Renal cortex interstitium (tissue), 11 donors: ENCODE measurements at regions not wholly inside any gene's neighbourhood (a gene's known extent, or its start where the extent isn't known, plus 50 kb on each side); places are given as distances from the start of the nearest gene placed in this dataset.
"Not testable (repeated sequence)": the region's sequence is repeated elsewhere in the genome, so short reads cannot be mapped to it uniquely, and the experiment has no call there.

ENCODE experiments used
- DNase-seq, 11 donors: peaks; one replicate each; pipeline ENCODE4 v3.0.0-alpha.2; 2013; ENCODE audit warnings: low read depth in 9 of 11, low spot score in 4 of 11; ENCODE audit errors: extremely low read depth in 1 of 11

GRCh38 chr10:86579883-86580520, 58.4 kb upstream of the WAPL start:
- no peak for DNase-seq

GRCh38 chr10:86580521-86580891, 58.9 kb upstream of the WAPL start:
- no peak for DNase-seq

- DNase-seq, result no peak
These were observed 62.4 kb upstream of the WAPL start for GRCh38 chr10:86583983-86584382.

GRCh38 chr10:86585037-86585929, 63.7 kb upstream of the WAPL start:
- peak; percentile 29 to 58 (median 44) for DNase-seq

GRCh38 chr10:86586516-86586915, 64.9 kb upstream of the WAPL start:
- no peak for DNase-seq

- not testable (repeated sequence) for DNase-seq
These were observed 65.6 kb upstream of the OPN4 start for GRCh38 chr10:86588781-86589180.

GRCh38 chr10:86591436-86591835, 62.9 kb upstream of the OPN4 start:
- DNase-seq, result no peak

- no peak for DNase-seq
These were observed 61.9 kb upstream of the OPN4 start for GRCh38 chr10:86592413-86592812.

GRCh38 chr10:86594535-86594934, 59.8 kb upstream of the OPN4 start:
- no peak for DNase-seq

- DNase-seq, result no peak
These were observed 58.9 kb upstream of the OPN4 start for GRCh38 chr10:86595496-86595895.

- no peak for DNase-seq
These were observed 58.1 kb upstream of the OPN4 start for GRCh38 chr10:86596266-86596665.

- DNase-seq, result no peak
These were observed 57.0 kb upstream of the OPN4 start for GRCh38 chr10:86597306-86597705.

GRCh38 chr10:86598151-86598550, 56.2 kb upstream of the OPN4 start:
- no peak for DNase-seq

- DNase-seq, result no peak
These were observed 55.3 kb upstream of the OPN4 start for GRCh38 chr10:86599041-86599440.

- no peak for DNase-seq
These were observed 54.6 kb upstream of the OPN4 start for GRCh38 chr10:86599729-86600128.

GRCh38 chr10:86600296-86600695, 54.1 kb upstream of the OPN4 start:
- DNase-seq, result no peak

GRCh38 chr10:86601956-86602602, 52.3 kb upstream of the OPN4 start:
- no peak for DNase-seq

- DNase-seq, result no peak
These were observed 51.1 kb upstream of the OPN4 start for GRCh38 chr10:86603256-86603655.
